IPS DF 4.7 (cell line): ENCODE measurements at regions not wholly inside any gene's neighbourhood (a gene's known extent, or its start where the extent isn't known, plus 50 kb on each side); places are given as distances from the start of the nearest gene placed in this dataset.
"Not testable (repeated sequence)": the region's sequence is repeated elsewhere in the genome, so short reads cannot be mapped to it uniquely, and the experiment has no call there.

ENCODE experiments used
- DNase-seq: peaks from one replicate; pipeline ENCODE4 v3.0.0-alpha.2; 2013; ENCODE audit warnings: low spot score; ENCODE audit errors: extremely low read depth

- no peak for DNase-seq
Measured at GRCh38 chr12:31822761-31823160, 93.9 kb upstream of the AMN1 start.

DNA sequence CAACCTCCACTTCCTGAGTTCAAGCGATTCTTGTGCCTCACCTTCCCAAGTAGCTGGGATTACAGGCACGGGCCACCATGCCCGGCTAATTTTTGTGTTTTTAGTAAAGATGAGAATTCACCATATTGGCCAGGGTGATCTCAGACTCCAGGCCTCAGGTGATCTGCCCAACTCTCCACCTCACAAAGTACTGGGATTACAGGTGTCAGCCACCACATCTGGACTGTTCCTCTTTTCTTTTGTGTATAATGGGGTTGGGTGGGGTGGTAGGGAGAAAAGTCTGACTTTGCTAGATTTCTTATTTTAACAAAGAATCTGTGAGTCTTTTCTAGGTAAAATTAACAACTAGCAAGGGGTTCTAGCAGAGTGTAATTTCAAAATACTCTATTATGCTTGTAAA is 92.7 kb upstream of the AMN1 start:
- no peak for DNase-seq

- DNase-seq: no peak
Measured at GRCh38 chr12:31820832-31821231, 92.0 kb upstream of the AMN1 start.

- DNase-seq: no peak
Measured at GRCh38 chr12:31819427-31819826, 90.6 kb upstream of the AMN1 start.

GRCh38 chr12:31818623-31819268 is 89.9 kb upstream of the AMN1 start:
- DNase-seq: no peak

DNA sequence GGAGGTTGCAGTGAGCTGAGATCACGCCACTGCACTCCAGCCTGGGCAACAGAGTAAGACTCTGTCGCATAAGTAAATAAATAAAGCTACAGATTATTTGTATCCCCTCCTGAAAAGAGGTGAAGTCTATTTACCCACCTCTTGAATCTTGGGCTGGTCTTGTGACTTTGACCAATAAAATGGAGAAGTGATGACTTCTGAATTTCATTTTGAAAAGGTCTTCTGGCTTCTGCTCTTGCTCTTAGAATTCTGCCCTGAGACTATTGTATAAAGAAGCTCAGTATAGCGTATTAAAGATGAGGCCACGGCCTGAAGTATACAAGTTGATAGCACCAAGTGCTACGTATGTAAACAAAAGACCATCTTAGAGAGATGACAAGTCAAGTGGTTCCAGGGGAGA is 88.3 kb upstream of the AMN1 start:
- DNase-seq: no peak

GRCh38 chr12:31815096-31815495 is 86.3 kb upstream of the AMN1 start:
- no peak for DNase-seq

GRCh38 chr12:31813305-31813704 is 84.5 kb upstream of the AMN1 start:
- DNase-seq: peak; percentile 28

GRCh38 chr12:31807773-31808097 is 78.9 kb upstream of the AMN1 start:
- DNase-seq: no peak

GRCh38 chr12:31807081-31807772 is 78.4 kb upstream of the AMN1 start:
- DNase-seq: not testable (repeated sequence)

GRCh38 chr12:31805681-31806080 is 76.9 kb upstream of the AMN1 start:
- not testable (repeated sequence) for DNase-seq

DNA sequence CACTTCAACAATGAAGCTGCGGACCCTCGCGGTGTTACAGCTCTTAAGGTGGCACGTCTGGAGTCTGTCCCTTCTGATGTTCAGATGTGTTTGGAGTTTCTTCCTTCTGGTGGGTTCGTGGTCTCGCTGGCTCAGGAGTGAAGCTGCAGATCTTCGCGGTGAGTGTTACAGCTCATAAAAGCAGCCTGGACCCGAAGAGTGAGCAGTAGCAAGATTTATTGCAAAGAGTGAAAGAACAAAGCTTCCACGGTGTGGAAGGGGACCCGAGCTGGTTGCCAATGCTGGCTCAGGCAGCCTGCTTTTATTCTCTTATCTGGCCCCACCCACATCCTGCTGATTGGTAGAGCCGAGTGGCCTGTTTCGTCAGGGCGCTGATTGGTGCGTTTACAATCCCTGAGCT is 75.9 kb upstream of the AMN1 start:
- not testable (repeated sequence) for DNase-seq

- no peak for DNase-seq
Measured at GRCh38 chr12:31804185-31804504, 75.3 kb upstream of the AMN1 start.

- peak; percentile 16 for DNase-seq
Measured at GRCh38 chr12:31803306-31804184, 74.7 kb upstream of the AMN1 start.

GRCh38 chr12:31801872-31802271 is 73.1 kb upstream of the AMN1 start:
- DNase-seq: no peak

- DNase-seq: no peak
Measured at GRCh38 chr12:31797230-31797872, 68.5 kb upstream of the AMN1 start.

DNA sequence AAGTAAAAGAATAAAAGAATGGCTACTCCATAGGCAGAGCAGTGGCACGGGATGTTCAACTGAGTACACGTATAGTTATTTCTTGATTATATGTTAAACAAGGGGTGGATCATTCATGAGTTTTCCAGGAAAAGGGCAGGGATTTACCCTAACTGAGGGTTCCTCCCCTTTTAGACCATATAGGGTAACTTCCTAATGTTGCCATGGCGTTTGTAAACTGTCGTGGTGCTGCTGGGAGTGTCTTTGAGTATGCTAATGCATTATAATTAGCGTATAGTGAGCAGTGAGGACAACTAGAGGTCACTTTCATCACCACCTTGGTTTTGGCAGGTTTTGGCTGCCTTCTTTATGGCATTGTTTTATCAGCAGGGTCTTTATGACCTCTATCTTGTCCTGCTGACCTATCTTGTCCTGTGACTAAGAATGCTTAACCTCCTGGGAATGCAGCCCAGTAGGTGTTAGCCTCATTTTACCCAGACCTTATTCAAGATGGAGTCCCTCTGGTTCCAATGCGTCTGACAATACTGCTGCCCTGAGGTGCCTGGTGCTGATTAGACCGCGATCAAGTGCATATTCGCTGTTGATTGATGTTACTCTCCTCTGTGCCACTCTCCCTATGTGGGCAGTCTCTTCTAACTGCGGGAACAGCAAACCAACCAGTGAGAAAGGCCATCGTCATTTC is 67.6 kb upstream of the AMN1 start:
- no peak for DNase-seq

DNA sequence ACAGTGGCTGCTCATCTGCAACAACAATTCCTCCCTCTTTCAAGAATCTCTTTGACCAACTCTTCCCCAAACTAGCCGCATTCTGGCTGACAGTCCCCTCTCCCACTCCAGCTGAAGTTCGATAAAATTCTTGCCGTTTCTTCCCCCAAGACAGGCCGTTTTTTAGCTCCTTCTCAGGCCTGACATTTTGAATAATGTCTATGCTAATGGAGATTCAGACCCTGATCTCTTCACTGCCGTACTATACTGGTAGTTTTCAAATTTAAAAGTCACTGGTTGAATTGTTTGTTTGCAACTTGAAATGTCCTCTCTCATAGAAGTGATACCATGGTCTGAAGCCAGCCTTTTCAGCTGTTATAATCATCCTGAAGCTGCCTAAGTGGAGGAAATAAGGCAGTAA is 65.9 kb upstream of the AMN1 start:
- no peak for DNase-seq

GRCh38 chr12:31791265-31791664 is 62.4 kb upstream of the AMN1 start:
- not testable (repeated sequence) for DNase-seq

DNA sequence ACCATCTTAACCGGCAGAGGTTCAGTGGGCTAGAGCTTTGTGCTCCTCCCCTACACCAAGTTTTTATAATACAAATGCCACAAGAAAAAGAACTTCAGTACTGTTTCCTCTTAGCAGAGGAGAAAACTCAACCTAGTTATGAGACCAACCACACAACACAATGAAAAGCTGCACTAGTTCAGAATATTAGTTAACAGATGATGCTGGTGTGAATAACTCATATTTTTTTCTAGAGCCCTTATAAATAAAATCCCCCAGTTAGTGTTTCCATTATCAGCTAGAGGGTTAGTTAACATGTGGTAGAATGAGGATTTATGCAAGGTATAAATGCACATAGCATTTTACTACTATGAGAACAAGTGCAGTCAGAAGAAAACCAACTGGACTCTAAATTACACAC is 61.9 kb upstream of the AMN1 start:
- no peak for DNase-seq

DNA sequence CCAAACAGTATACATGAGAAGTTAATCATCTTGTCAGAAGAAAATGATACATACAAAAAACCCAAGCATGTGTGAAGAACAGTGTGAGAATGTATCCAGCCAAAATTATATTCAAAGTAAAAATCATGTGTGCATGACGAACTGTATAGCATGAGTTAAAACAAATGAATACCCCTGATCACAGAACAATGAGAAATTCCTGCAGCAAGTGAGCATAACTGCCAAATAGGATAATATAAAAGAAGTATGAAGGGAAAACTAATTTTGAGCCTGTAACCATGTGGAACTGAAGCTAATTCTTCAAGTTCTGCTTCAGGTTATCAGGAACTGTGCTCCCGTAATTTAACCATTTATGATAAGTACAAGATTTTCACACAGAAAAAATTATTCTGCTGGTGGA is 56.5 kb upstream of the AMN1 start:
- no peak for DNase-seq
